GM23338 (cell line): ENCODE measurements at regions not wholly inside any gene's neighbourhood (a gene's known extent, or its start where the extent isn't known, plus 50 kb on each side); places are given as distances from the start of the nearest gene placed in this dataset.

Experiments
- CREB1 ChIP-seq: fragments of 250-450 bp; sonication (Bioruptor Pico); IDR thresholded peaks from 2 replicates; pipeline ENCODE4 v1.5.0; 2020; ENCODE audit warnings: low read depth, mild to moderate bottlenecking, moderate library complexity
- EZH2 ChIP-seq: fragments of 200-600 bp; sonication (generic); IDR thresholded peaks from one replicate; pipeline ENCODE4 v1.8.0; 2017; ENCODE audit warnings: antibody characterized with exemption, mild to moderate bottlenecking, low read depth; ENCODE audit not compliant: unreplicated experiment
- EZH2phosphoT487 ChIP-seq: fragments of 200-600 bp; sonication (generic); IDR thresholded peaks from one replicate; pipeline ENCODE4 v1.8.1; 2018; ENCODE audit warnings: antibody characterized with exemption; ENCODE audit not compliant: unreplicated experiment
- JUNB ChIP-seq: IDR thresholded peaks from one replicate; pipeline ENCODE4 v1.6.1; 2016; ENCODE audit warnings: antibody characterized with exemption; ENCODE audit not compliant: unreplicated experiment
- NANOG ChIP-seq: IDR thresholded peaks from 2 replicates; pipeline ENCODE4 v1.6.1; 2016; ENCODE audit warnings: antibody characterized with exemption, borderline replicate concordance
- POLR2AphosphoS5 ChIP-seq: IDR thresholded peaks from 2 replicates; pipeline ENCODE4 v1.6.1; 2016; ENCODE audit warnings: antibody characterized with exemption, low read depth
- REST ChIP-seq: IDR thresholded peaks from one replicate; pipeline ENCODE4 v1.6.1; 2018; ENCODE audit warnings: antibody characterized with exemption; ENCODE audit not compliant: unreplicated experiment
- STAT1 ChIP-seq: IDR thresholded peaks from one replicate; pipeline ENCODE4 v1.6.1; 2016; ENCODE audit warnings: antibody characterized with exemption; ENCODE audit not compliant: unreplicated experiment
- ZNF114 ChIP-seq: fragments of 250-450 bp; sonication (Bioruptor Pico); IDR thresholded peaks from 2 replicates; pipeline ENCODE4 v1.5.0; 2020; ENCODE audit warnings: mild to moderate bottlenecking, moderate library complexity
- ZNF331 ChIP-seq: fragments of 250-450 bp; sonication (Bioruptor Pico); IDR thresholded peaks from 2 replicates; pipeline ENCODE4 v1.5.0; 2020; ENCODE audit warnings: low read depth, mild to moderate bottlenecking, moderate library complexity
- TF ChIP-seq, protein P1 (sequence below), 2 experiments: fragments of 200-600 bp in 1 of 2; sonication (generic) in 1 of 2; conservative IDR thresholded peaks; 2 replicates each; pipeline versions ENCODE4 v1.5.1 to v1.6.1; 2016 to 2017; ENCODE audit warnings: antibody characterized with exemption in 2 of 2, low read depth in 2 of 2, mild to moderate bottlenecking in 2 of 2, moderate library complexity in 1 of 2
- TF ChIP-seq, protein P2 (sequence below): fragments of 250-450 bp; sonication (Bioruptor Pico); IDR thresholded peaks from 2 replicates; pipeline ENCODE4 v1.5.0; 2020; ENCODE audit warnings: mild to moderate bottlenecking, moderate library complexity

DNA sequence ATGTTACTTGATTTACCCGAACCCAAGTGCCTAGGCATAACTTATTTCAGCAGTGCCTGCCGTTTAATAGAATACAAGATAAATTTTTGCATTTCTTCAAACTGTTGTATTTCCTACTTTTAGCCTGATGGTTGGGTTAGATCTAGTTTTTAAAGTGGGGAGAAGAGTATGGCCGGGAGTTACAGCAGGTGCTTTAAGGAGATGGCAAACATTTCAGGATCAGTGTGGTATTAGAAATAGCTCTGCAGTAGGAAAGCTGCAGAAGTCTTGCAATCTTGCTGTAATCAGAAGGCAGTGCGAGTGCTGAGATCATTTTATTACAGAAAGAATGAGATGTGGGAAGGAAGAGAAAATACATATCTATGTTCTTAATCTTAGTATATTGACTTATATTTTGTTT, 977.8 kb upstream of the TENM3 start:
- no peak for TF ChIP-seq EZH2
- TF ChIP-seq, protein P1, sequence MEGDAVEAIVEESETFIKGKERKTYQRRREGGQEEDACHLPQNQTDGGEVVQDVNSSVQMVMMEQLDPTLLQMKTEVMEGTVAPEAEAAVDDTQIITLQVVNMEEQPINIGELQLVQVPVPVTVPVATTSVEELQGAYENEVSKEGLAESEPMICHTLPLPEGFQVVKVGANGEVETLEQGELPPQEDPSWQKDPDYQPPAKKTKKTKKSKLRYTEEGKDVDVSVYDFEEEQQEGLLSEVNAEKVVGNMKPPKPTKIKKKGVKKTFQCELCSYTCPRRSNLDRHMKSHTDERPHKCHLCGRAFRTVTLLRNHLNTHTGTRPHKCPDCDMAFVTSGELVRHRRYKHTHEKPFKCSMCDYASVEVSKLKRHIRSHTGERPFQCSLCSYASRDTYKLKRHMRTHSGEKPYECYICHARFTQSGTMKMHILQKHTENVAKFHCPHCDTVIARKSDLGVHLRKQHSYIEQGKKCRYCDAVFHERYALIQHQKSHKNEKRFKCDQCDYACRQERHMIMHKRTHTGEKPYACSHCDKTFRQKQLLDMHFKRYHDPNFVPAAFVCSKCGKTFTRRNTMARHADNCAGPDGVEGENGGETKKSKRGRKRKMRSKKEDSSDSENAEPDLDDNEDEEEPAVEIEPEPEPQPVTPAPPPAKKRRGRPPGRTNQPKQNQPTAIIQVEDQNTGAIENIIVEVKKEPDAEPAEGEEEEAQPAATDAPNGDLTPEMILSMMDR (conservative IDR thresholded peaks at IDR 0.05; ENCODE audit: low read depth in 2 of 2), result no peak
- TF ChIP-seq ZNF331, result no peak
- TF ChIP-seq CREB1 (CRISPR knock-in tag), result no peak
- no peak for TF ChIP-seq REST
- TF ChIP-seq POLR2AphosphoS5, result no peak
- TF ChIP-seq, protein P2, sequence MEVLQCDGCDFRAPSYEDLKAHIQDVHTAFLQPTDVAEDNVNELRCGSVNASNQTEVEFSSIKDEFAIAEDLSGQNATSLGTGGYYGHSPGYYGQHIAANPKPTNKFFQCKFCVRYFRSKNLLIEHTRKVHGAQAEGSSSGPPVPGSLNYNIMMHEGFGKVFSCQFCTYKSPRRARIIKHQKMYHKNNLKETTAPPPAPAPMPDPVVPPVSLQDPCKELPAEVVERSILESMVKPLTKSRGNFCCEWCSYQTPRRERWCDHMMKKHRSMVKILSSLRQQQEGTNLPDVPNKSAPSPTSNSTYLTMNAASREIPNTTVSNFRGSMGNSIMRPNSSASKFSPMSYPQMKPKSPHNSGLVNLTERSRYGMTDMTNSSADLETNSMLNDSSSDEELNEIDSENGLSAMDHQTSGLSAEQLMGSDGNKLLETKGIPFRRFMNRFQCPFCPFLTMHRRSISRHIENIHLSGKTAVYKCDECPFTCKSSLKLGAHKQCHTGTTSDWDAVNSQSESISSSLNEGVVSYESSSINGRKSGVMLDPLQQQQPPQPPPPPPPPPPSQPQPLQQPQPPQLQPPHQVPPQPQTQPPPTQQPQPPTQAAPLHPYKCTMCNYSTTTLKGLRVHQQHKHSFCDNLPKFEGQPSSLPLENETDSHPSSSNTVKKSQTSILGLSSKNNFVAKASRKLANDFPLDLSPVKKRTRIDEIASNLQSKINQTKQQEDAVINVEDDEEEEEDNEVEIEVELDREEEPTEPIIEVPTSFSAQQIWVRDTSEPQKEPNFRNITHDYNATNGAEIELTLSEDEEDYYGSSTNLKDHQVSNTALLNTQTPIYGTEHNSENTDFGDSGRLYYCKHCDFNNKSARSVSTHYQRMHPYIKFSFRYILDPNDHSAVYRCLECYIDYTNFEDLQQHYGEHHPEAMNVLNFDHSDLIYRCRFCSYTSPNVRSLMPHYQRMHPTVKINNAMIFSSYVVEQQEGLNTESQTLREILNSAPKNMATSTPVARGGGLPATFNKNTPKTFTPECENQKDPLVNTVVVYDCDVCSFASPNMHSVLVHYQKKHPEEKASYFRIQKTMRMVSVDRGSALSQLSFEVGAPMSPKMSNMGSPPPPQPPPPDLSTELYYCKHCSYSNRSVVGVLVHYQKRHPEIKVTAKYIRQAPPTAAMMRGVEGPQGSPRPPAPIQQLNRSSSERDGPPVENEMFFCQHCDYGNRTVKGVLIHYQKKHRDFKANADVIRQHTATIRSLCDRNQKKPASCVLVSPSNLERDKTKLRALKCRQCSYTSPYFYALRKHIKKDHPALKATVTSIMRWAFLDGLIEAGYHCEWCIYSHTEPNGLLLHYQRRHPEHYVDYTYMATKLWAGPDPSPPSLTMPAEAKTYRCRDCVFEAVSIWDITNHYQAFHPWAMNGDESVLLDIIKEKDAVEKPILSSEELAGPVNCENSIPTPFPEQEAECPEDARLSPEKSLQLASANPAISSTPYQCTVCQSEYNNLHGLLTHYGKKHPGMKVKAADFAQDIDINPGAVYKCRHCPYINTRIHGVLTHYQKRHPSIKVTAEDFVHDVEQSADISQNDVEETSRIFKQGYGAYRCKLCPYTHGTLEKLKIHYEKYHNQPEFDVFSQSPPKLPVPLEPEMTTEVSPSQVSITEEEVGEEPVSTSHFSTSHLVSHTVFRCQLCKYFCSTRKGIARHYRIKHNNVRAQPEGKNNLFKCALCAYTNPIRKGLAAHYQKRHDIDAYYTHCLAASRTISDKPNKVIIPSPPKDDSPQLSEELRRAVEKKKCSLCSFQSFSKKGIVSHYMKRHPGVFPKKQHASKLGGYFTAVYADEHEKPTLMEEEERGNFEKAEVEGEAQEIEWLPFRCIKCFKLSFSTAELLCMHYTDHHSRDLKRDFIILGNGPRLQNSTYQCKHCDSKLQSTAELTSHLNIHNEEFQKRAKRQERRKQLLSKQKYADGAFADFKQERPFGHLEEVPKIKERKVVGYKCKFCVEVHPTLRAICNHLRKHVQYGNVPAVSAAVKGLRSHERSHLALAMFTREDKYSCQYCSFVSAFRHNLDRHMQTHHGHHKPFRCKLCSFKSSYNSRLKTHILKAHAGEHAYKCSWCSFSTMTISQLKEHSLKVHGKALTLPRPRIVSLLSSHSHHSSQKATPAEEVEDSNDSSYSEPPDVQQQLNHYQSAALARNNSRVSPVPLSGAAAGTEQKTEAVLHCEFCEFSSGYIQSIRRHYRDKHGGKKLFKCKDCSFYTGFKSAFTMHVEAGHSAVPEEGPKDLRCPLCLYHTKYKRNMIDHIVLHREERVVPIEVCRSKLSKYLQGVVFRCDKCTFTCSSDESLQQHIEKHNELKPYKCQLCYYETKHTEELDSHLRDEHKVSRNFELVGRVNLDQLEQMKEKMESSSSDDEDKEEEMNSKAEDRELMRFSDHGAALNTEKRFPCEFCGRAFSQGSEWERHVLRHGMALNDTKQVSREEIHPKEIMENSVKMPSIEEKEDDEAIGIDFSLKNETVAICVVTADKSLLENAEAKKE (CRISPR knock-in tag), result no peak
- TF ChIP-seq EZH2phosphoT487, result no peak
- no peak for TF ChIP-seq STAT1
- TF ChIP-seq ZNF114, result no peak
- no peak for TF ChIP-seq NANOG
- TF ChIP-seq JUNB, result no peak
